ENCODE measurements at regions not wholly inside any gene's neighbourhood (a gene's known extent, or its start where the extent isn't known, plus 50 kb on each side); places are given as distances from the start of the nearest gene placed in this dataset.

DNA sequence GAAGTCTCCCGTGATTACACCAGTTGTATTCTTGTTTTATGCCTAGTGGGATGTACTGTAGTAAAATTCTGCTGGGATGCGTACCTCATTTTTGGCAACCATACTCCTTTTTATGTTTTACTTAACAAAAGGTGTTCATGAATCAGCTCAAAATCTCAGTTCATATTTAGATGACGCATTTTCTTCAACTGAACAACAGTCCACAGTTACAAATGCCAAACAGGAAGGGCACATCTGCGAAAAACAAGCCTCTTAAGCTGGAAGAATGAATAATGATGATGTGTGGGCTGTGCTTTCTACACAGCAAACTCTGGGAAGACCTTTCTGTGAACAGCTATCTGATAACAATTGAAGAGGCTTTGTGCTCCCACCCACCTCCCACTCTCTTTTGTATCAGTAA is 68.4 kb upstream of the NRBF2 start:
- TF ChIP-seq POLR2AphosphoS5 (IDR thresholded peaks at IDR 0.05), result no peak
- no peak for TF ChIP-seq POLR2A (IDR thresholded peaks at IDR 0.05)

All from gastroesophageal sphincter (tissue), 2 donors.